MM.1S (cell line): ENCODE measurements at regions not wholly inside any gene's neighbourhood (a gene's known extent, or its start where the extent isn't known, plus 50 kb on each side); places are given as distances from the start of the nearest gene placed in this dataset.

ENCODE experiments used
- EZH2 ChIP-seq: fragments of 300-600 bp; sonication (generic); optimal IDR thresholded peaks from 2 replicates; pipeline ENCODE3; 2017; ENCODE audit warnings: low read depth, mild to moderate bottlenecking, antibody characterized with exemption, low read length, mixed read lengths
- TF ChIP-seq, protein P1 (sequence below): fragments of 300-600 bp; sonication (generic); IDR thresholded peaks from 2 replicates; pipeline ENCODE4 v1.5.1; 2016; ENCODE audit warnings: antibody characterized with exemption, low read length, mixed read lengths

DNA sequence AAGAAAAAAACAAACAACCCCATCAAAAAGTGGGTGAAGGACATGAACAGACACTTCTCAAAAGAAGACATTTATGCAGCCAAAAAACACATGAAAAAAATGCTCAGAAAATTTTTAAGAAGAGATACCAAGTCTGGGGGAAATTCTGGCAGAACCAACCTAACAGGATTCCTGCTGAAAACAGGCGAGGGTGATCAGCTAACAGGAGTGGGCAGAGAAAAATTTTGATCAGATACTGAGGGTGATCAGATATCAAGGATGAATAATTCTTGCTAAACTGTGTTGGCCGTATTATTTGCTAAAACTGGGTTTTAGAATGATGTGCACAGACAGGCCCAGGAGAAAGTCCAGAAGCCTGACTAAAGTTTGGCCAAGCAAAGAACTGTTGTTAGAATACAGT lies 557.3 kb downstream of the CD109 start:
- TF ChIP-seq, protein P1, sequence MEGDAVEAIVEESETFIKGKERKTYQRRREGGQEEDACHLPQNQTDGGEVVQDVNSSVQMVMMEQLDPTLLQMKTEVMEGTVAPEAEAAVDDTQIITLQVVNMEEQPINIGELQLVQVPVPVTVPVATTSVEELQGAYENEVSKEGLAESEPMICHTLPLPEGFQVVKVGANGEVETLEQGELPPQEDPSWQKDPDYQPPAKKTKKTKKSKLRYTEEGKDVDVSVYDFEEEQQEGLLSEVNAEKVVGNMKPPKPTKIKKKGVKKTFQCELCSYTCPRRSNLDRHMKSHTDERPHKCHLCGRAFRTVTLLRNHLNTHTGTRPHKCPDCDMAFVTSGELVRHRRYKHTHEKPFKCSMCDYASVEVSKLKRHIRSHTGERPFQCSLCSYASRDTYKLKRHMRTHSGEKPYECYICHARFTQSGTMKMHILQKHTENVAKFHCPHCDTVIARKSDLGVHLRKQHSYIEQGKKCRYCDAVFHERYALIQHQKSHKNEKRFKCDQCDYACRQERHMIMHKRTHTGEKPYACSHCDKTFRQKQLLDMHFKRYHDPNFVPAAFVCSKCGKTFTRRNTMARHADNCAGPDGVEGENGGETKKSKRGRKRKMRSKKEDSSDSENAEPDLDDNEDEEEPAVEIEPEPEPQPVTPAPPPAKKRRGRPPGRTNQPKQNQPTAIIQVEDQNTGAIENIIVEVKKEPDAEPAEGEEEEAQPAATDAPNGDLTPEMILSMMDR, result no peak
- TF ChIP-seq EZH2, result no peak
